A673 (cell line): ENCODE measurements at regions not wholly inside any gene's neighbourhood (a gene's known extent, or its start where the extent isn't known, plus 50 kb on each side); places are given as distances from the start of the nearest gene placed in this dataset.

Experiments
- EZH2 ChIP-seq: fragments of 200-600 bp; sonication (generic); IDR thresholded peaks from 2 replicates; pipeline ENCODE4 v1.6.1; 2017; ENCODE audit warnings: borderline replicate concordance, low read depth, mild to moderate bottlenecking, mixed read lengths, antibody characterized with exemption, low read length; ENCODE audit not compliant: poor library complexity, severe bottlenecking
- TF ChIP-seq, protein P1 (sequence below): fragments of 300-800, 200-600 bp; sonication (generic); conservative IDR thresholded peaks from 2 replicates; pipeline ENCODE4 v1.5.1; 2017; ENCODE audit warnings: low read depth, mild to moderate bottlenecking, antibody characterized with exemption, low read length, moderate library complexity, mixed read lengths

GRCh38 chr2:155054712-155055111 lies 356.2 kb downstream of the KCNJ3 start:
- TF ChIP-seq, protein P1, sequence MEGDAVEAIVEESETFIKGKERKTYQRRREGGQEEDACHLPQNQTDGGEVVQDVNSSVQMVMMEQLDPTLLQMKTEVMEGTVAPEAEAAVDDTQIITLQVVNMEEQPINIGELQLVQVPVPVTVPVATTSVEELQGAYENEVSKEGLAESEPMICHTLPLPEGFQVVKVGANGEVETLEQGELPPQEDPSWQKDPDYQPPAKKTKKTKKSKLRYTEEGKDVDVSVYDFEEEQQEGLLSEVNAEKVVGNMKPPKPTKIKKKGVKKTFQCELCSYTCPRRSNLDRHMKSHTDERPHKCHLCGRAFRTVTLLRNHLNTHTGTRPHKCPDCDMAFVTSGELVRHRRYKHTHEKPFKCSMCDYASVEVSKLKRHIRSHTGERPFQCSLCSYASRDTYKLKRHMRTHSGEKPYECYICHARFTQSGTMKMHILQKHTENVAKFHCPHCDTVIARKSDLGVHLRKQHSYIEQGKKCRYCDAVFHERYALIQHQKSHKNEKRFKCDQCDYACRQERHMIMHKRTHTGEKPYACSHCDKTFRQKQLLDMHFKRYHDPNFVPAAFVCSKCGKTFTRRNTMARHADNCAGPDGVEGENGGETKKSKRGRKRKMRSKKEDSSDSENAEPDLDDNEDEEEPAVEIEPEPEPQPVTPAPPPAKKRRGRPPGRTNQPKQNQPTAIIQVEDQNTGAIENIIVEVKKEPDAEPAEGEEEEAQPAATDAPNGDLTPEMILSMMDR = no peak
- TF ChIP-seq EZH2 = no peak
